ENCODE measurements at regions not wholly inside any gene's neighbourhood (a gene's known extent, or its start where the extent isn't known, plus 50 kb on each side); places are given as distances from the start of the nearest gene placed in this dataset.

DNA sequence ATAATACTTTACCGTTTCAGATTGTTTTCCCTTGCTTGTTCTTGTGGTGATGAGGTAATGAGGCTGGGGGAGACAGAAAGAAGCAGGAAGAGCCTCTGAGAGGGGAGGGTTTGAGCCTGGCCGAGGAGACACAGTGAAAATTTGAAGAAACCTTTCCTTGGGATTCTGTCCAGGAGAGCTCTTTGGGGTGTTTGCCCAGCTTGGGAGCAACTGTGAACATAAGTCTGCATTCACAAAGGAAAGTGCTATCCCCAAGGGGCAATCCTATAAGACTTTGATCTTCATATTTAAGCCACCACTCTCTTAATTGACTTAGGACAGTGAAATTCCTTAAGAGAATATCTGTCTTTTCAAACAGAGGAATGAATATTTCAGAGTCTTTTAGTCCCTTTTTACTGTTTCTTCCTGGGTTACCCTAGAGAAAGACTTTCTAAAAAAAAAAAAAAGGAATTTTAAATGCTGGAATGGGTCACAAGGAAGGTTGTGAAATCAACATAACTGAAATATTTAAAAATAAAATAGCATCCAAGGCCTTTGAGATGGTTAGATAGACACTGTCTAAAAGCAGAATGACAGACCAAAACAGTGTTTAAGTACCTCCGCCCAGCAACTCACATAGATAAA lies 52.5 kb upstream of the STAM2 start:
- Mint-ChIP-seq H3K4me3 (no peak overlapping the region), H3K4me1 (no peaks in the 10 kb centered on the region), H3K9me3 (no peaks in the 10 kb centered on the region), H3K27me3 (peaks cover 16% of the 10 kb centered on the region), H3K27ac (no peak overlapping the region), H3K36me3 (no peaks in the 10 kb centered on the region)
- no peak for DNase-seq
- POLR2A ChIA-PET = interaction anchor here (0.7 kb wide), 1 partner anchor 484 kb away, joined by 3 read pairs; no protein-coding TSS in a partner anchor
- ATAC-seq (ENCODE audit: low read depth) = no peak

DNA sequence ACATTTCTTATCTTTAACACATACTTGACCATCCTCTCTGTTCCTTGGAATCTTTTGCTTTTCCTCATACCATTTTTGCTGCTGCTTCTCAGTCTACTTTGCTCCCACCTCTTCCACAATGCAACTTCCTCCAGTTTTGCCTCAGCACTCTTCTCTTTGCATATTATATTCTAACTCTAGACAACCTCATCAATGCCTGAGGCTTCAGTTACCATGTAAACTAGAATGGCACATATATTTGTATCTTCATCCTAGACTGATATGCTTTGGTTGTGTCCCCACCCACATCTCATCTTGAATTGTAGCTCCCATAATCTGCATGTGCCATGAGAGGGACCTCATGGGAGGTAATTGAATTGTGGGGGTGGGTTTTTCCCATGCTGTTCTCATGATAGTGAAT lies 55.9 kb upstream of the STAM2 start:
- DNase-seq (no peak), ATAC-seq (ENCODE audit: low read depth) (no peak)
- POLR2A ChIA-PET = no interaction called here
- H3K9me3 Mint-ChIP-seq = no peaks in the 10 kb centered on the region
- no peak overlapping the region for H3K27ac Mint-ChIP-seq
- H3K4me1 Mint-ChIP-seq = no peaks in the 10 kb centered on the region
- H3K4me3 Mint-ChIP-seq = no peak overlapping the region
- no peaks in the 10 kb centered on the region for H3K36me3 Mint-ChIP-seq
- peaks cover 8% of the 10 kb centered on the region for H3K27me3 Mint-ChIP-seq

DNA sequence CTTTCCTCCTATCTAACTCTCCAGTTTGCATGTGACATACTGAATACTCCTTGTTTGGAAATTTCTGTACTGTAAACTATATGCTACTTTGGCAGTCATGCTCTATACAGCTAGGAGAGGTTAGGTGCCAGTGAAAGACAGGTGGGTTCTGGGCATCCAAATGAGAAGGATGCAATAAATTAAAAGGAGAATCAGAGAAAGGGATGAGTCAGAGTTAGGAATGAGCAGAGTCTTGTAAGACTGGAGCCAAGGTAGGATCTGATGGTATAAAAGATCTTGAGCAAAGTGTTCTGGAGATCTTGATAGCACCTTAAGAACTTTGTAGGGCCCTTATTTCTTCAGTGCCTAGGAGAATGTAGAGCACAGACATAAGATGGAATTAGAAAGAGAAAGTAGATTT lies 58.7 kb upstream of the STAM2 start:
- POLR2A ChIA-PET = no interaction called here
- Mint-ChIP-seq H3K4me3 (no peak overlapping the region), H3K27ac (no peak overlapping the region), H3K36me3 (no peaks in the 10 kb centered on the region), H3K9me3 (no peaks in the 10 kb centered on the region), H3K4me1 (no peaks in the 10 kb centered on the region), H3K27me3 (peaks cover 8% of the 10 kb centered on the region)
- no peak for ATAC-seq (ENCODE audit: low read depth)
- no peak for DNase-seq

DNA sequence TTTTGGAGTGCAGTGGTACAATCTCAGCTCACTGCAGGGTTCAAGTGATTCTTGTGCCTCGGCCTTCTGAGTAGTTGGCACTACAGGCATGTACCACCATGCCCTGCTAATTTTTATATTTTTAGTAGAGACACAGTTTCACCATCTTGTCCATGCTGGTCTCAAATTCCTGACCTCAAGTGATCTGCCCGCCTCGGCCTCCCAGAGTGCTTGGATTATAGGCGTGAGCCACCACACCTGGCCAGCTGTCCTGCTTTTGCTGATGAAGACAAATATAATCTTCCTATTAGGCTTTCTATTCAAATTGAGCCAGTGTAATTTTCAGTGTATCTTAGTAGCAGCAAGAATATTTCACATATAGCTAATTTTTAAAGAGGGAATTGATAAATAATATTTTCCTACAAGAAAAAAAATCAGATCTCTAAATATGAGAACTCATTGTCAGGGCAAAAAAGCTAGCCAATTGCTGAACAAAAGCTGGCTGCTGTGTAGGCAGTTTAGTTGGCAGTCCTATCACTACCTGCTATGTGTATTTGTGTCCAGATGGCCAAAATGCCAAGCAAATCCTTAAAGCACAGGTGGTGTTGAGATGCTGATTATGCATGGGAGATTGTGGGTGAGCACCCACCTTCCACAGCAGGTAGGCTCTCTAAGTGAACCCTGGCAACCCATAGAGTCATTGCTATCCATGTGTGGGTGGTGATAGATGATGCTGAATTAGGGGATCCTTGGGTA lies 60.8 kb upstream of the STAM2 start:
- ATAC-seq (ENCODE audit: low read depth) (no peak), DNase-seq (no peak)
- Mint-ChIP-seq H3K27ac (no peak overlapping the region), H3K4me1 (no peaks in the 10 kb centered on the region), H3K27me3 (peaks cover 3% of the 10 kb centered on the region), H3K36me3 (no peaks in the 10 kb centered on the region), H3K4me3 (no peak overlapping the region), H3K9me3 (peaks cover 1% of the 10 kb centered on the region)
- POLR2A ChIA-PET = no interaction called here

DNA sequence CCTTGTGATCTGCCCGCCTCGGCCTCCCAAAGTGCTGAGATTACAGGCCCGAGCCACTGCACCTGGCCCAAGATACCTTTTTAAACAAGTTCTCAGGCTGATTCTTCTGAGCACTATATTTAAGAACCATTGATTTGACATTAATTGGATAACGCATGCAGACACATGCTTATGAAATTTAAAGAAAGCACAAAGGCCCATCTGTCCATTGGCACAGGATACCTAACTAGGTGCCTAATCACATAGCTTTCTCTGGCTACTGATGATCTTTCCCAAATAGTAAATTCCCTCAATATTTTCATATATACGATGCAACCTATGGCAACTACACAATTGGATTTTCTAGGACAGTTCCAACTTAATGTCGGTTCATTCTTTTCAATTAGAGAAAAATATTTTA lies 62.5 kb upstream of the STAM2 start:
- peaks cover 5% of the 10 kb centered on the region for H3K27me3 Mint-ChIP-seq
- POLR2A ChIA-PET = no interaction called here
- peaks cover 1% of the 10 kb centered on the region for H3K9me3 Mint-ChIP-seq
- no peak overlapping the region for H3K27ac Mint-ChIP-seq
- H3K4me1 Mint-ChIP-seq = peaks cover 2% of the 10 kb centered on the region
- DNase-seq (no peak), ATAC-seq (ENCODE audit: low read depth) (no peak)
- no peaks in the 10 kb centered on the region for H3K36me3 Mint-ChIP-seq
- no peak overlapping the region for H3K4me3 Mint-ChIP-seq

DNA sequence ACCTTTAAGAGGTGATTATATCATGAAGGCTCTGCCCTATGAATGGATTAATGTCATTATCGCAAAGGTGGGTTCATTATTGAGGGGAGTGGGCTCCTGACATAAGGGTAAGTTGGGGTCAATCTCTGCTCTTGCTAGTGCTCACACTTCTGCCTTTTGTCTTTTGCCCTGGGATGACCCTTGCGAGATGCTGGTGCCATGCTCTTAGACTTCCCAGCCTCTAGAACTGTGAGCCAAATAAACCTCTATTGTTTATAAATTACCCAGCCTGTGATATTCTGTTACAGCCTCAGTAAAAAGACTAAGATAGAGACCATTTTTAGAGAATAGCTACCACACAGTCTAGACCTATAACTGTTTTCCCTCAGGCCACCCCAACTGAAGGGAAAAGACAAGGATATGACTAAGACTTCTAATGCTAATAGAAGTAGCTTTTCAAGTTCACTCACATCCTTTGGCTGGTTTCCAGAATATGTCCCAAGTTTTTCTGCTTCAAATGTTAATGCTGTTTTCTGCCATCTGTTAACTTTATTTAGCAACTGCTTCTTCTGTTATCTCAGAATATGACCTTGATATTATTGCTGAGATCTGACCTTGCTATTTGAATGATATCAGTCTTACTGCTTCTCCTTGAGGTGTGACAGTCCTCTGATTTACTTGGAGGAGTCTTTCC lies 65.1 kb upstream of the STAM2 start:
- no peaks in the 10 kb centered on the region for H3K36me3 Mint-ChIP-seq
- H3K27me3 Mint-ChIP-seq = peaks cover 8% of the 10 kb centered on the region
- no peak for DNase-seq
- H3K27ac Mint-ChIP-seq = no peak overlapping the region
- H3K9me3 Mint-ChIP-seq = peaks cover 1% of the 10 kb centered on the region
- H3K4me3 Mint-ChIP-seq = no peak overlapping the region
- H3K4me1 Mint-ChIP-seq = peaks cover 2% of the 10 kb centered on the region
- no peak for ATAC-seq (ENCODE audit: low read depth)
- POLR2A ChIA-PET = no interaction called here

DNA sequence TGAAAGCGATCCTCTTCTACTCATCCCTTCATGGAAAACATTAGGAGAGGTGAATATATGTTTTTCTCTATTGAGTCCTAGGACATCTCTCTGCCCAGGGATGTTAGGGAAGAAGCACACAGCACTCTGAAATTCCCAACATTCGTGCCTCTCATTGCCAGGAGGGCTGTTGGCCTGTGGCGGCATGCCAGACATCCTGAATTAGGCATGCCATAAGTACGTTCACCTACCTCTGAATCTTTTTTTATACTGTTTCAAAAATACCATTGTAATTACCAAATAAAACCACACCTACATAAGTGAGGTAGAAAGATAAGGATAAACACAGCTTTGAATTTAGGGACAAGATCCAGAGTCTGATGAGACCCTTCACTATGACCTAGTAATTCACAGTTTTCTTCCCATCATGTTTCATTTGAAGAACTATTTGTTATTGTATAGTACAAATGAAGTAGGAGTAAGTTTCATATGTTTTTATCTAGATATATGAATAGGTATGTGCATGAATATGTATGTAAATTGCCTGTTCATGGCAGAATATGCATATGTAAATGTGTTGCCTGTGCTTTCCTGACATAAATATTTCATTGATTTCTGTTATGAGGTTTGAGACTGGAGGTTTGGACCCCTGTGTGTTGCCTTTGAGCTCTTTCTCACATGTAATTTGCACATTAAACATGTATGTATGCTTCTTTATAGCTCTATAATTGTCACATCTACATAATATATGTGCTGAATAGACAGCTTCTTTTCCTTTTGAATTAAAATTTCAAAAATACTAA lies 66.6 kb upstream of the STAM2 start:
- Mint-ChIP-seq H3K27me3 (peaks cover 6% of the 10 kb centered on the region), H3K4me1 (peaks cover 2% of the 10 kb centered on the region), H3K9me3 (peaks cover 1% of the 10 kb centered on the region), H3K27ac (no peak overlapping the region), H3K36me3 (no peaks in the 10 kb centered on the region), H3K4me3 (no peak overlapping the region)
- ATAC-seq (ENCODE audit: low read depth) (no peak), DNase-seq (no peak)
- POLR2A ChIA-PET = no interaction called here

DNA sequence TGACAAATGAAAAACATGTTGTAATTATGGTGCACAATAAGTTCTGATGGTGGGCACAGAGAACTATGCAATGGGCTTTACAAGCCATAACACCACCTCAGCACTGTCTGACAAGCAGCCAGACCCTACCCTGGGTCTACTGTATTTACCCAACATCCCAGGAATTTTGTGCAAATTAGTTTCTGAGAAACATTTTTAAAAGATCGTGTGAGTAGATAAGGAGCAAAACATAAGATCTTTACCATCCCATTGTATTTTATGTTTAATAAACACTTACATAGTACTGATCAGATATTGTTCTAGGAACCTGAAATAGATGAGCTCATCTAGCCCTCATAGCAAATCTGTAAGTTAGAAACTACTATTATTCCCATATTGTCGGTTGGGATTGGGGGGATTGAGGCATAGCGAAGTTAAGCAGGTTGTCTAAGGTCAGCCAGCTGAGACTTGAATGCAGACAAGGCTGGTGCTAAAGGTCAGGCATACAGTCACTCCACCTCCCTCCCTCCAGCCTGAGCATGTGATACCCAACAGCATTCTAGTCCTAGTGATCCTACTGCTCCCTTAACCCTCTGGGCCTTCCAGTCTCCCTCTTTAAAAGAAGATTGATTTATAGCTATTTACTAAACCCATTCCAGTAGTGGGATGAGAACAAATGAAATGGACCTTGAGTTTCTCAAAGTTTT lies 67.4 kb upstream of the STAM2 start:
- Mint-ChIP-seq H3K4me1 (peaks cover 2% of the 10 kb centered on the region), H3K27me3 (peaks cover 6% of the 10 kb centered on the region), H3K27ac (no peak overlapping the region), H3K4me3 (no peak overlapping the region), H3K9me3 (peaks cover 1% of the 10 kb centered on the region), H3K36me3 (no peaks in the 10 kb centered on the region)
- POLR2A ChIA-PET = no interaction called here
- ATAC-seq (ENCODE audit: low read depth) (no peak), DNase-seq (no peak)

DNA sequence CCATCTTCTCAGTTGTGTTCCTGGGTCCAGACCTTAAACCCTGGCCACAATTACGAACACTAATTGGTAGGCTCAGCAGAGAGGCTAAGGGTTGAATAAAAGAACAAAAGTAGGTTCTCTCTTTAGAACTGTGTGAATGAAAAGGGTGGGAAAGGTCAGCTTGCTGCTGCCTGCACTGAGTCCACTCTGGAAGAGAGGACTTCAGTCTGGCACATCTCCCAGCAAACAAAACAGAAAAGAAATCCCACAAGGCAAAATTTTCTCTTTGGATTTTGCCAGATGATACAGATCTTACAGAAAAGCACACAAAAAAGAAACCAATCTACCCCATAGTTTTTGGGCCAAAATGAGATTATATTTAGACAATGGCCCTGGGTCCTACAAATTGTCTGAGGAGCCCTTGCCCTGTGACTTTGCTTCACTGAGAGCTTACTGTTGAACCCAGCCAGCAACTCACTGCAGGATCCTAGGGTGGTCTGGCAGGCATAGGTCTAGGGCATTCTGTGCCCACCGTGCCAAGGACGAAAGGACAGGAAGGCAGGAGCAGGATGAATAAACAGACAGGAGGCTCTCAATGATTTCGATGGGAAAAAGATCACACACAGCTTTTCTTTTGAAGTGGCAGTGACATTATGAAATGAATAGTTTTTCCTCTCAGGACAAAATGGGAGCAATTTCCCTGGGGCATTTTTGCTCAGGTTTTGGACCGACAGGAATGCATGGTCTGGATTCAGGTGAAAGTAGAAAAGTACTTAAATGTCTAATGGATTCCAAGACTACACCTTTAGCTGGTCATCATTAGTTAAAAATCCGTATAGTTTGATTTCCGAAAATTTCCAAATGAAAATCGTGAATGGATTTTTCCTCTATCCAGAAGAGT lies 68.4 kb upstream of the STAM2 start:
- Mint-ChIP-seq H3K4me1 (peaks cover 2% of the 10 kb centered on the region), H3K27ac (no peak overlapping the region), H3K36me3 (no peaks in the 10 kb centered on the region), H3K9me3 (peaks cover 1% of the 10 kb centered on the region), H3K27me3 (peaks cover 6% of the 10 kb centered on the region), H3K4me3 (no peak overlapping the region)
- DNase-seq (no peak), ATAC-seq (ENCODE audit: low read depth) (no peak)
- POLR2A ChIA-PET = no interaction called here

DNA sequence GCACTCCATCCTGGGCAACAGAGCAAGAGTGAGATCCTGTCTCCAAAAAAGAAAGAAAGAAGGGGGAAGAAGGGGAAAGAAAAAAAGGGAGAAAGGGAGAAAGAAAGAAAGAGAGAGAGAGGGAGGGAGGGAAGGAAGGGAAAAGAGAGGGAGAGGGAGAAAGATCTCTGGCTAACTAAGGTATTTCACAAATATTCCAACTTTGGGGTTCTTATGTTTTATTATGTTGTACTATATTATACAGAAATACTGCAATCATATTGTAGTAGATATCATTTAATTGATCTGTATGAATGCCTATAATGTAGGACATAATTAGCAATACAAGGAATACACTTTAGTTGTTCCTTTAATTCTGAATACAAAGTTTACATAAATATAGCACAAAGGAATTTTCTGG lies 70.1 kb upstream of the STAM2 start:
- Mint-ChIP-seq H3K36me3 (no peaks in the 10 kb centered on the region), H3K27ac (no peak overlapping the region), H3K27me3 (peaks cover 6% of the 10 kb centered on the region), H3K4me3 (no peak overlapping the region), H3K9me3 (peaks cover 1% of the 10 kb centered on the region), H3K4me1 (peaks cover 2% of the 10 kb centered on the region)
- no peak for DNase-seq
- POLR2A ChIA-PET = no interaction called here
- ATAC-seq (ENCODE audit: low read depth) = no peak

DNA sequence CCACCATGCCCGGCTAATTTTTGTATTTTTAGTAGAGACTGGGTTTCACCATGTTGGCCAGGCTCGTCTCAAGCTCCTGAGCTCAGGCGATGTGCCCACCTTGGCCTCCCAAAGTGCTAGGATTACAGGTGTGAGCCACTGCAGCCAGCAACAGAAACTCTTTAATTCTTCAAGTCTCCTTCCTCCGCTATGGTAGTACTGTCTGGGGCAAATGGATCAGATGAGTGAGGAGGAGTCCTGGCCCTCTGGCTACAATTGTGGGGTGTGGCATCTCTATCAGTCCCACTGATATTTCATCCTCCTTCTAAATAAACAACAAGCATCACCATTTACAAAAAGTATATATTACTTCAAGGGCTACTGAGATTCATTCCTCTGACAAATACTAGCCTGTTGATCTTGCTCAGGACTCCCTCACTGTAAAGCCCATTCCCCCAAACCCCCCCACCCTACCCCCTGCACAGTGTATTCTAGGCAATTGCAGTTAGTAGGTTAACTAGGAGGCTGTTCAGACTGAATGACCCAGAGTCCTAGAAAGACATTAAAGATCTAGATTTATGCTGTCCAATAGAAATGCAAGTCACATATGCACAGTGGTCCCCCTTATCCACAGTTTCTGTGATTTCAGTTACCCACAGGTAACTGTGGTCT lies 71.2 kb upstream of the STAM2 start:
- H3K27me3 Mint-ChIP-seq = peaks cover 7% of the 10 kb centered on the region
- H3K4me1 Mint-ChIP-seq = peaks cover 2% of the 10 kb centered on the region
- no peak overlapping the region for H3K4me3 Mint-ChIP-seq
- ATAC-seq (ENCODE audit: low read depth) (no peak), DNase-seq (no peak)
- POLR2A ChIA-PET = no interaction called here
- no peaks in the 10 kb centered on the region for H3K36me3 Mint-ChIP-seq
- no peak overlapping the region for H3K27ac Mint-ChIP-seq
- no peaks in the 10 kb centered on the region for H3K9me3 Mint-ChIP-seq

DNA sequence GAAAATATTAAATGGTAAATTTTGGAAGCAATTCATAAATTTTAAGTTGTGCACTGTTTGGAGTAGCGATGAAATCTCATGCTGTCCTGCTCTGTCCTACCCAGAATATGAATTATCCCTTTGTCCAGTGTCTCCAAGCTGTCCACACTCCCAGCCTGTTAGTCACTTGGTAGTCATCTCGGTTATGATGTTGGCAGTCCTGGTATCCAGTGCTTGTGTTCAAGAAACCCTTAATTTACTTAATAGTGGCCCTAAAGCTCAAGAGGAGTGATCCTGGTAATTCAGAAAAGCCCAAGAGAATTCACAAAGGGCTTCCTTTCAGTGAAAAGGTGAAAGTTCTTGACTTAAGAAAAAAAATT lies 71.8 kb upstream of the STAM2 start:
- no peaks in the 10 kb centered on the region for H3K36me3 Mint-ChIP-seq
- ATAC-seq (ENCODE audit: low read depth) = no peak
- no peaks in the 10 kb centered on the region for H3K9me3 Mint-ChIP-seq
- no peak for DNase-seq
- H3K27ac Mint-ChIP-seq = no peak overlapping the region
- no peak overlapping the region for H3K4me3 Mint-ChIP-seq
- peaks cover 2% of the 10 kb centered on the region for H3K4me1 Mint-ChIP-seq
- H3K27me3 Mint-ChIP-seq = peaks cover 9% of the 10 kb centered on the region
- POLR2A ChIA-PET = no interaction called here
